PC-3 (cell line): ENCODE measurements at regions not wholly inside any gene's neighbourhood (a gene's known extent, or its start where the extent isn't known, plus 50 kb on each side); places are given as distances from the start of the nearest gene placed in this dataset.

Experiments
- ATAC-seq: fragments of 200-7000 bp; cut with Tn5 transposase; 2 replicates; pipeline ENCODE4 v1.9.1; 2020; ENCODE audit warnings: mild to moderate bottlenecking, moderate library complexity
- BruUV-seq: library from RNA; stranded (reverse); fragments of 400-500 nt; replicated peaks from 2 replicates; lab custom pipeline; 2021; lab: Mats Ljungman, UMichigan
- CTCF ChIA-PET: fragments of 300-600 bp; sonication (Branson Sonifier 250); formaldehyde crosslinking; loops from one replicate; lab custom pipeline; 2022; ENCODE audit warnings: antibody characterized with exemption; lab: Charles Lee
- POLR2A ChIA-PET: fragments of 300-600 bp; sonication (Branson Sonifier 250); formaldehyde crosslinking; loops from one replicate; lab custom pipeline; 2022; ENCODE audit warnings: antibody characterized with exemption; ENCODE audit not compliant: unreplicated experiment; lab: Charles Lee
- DNase-seq: peaks from one replicate; pipeline ENCODE4 v3.0.0-alpha.2; 2015
- H2AFZ ChIP-seq: fragments of 300-600 bp; sonication (generic); 2 replicates; pipeline ENCODE4 v1.6.0; 2016; ENCODE audit warnings: antibody characterized with exemption, low read length
- H3F3A ChIP-seq: fragments of 300-600 bp; sonication (generic); one replicate; pipeline ENCODE4 v1.6.0; 2017; ENCODE audit warnings: antibody characterized with exemption, low read length, control low read depth, mild to moderate bottlenecking; ENCODE audit not compliant: unreplicated experiment
- H3K27ac ChIP-seq: fragments of 300-600 bp; sonication (generic); 2 replicates; pipeline ENCODE4 v1.5.1; 2016; ENCODE audit warnings: mild to moderate bottlenecking, low read length
- H3K27me3 ChIP-seq: fragments of 300-600 bp; sonication (generic); 2 replicates; pipeline ENCODE4 v1.6.1; 2016; ENCODE audit warnings: low read length, mixed read lengths
- H3K36me3 ChIP-seq: fragments of 300-600 bp; sonication (generic); 2 replicates; pipeline ENCODE4 v1.6.1; 2016; ENCODE audit warnings: low read depth, mixed run types, low read length, mixed read lengths
- H3K4me1 ChIP-seq: fragments of 300-600 bp; sonication (generic); 2 replicates; pipeline ENCODE4 v1.5.1; 2016; ENCODE audit warnings: low read length; ENCODE audit not compliant: insufficient read depth
- H3K4me2 ChIP-seq: fragments of 300-600 bp; sonication (generic); 2 replicates; pipeline ENCODE4 v1.6.0; 2016; ENCODE audit warnings: low read length
- H3K4me3 ChIP-seq: fragments of 300-600 bp; sonication (generic); 2 replicates; pipeline ENCODE4 v1.5.1; 2016; ENCODE audit warnings: mild to moderate bottlenecking, low read length, mixed read lengths
- H3K79me2 ChIP-seq: fragments of 300-600 bp; sonication (generic); 2 replicates; pipeline ENCODE4 v1.6.1; 2017; ENCODE audit warnings: low read length, mixed read lengths
- H3K9ac ChIP-seq: fragments of 300-600 bp; sonication (generic); 2 replicates; pipeline ENCODE4 v1.6.0; 2016; ENCODE audit warnings: mild to moderate bottlenecking, low read length
- H3K9me2 ChIP-seq: fragments of 300-600 bp; sonication (generic); replicated peaks from 2 replicates; pipeline ENCODE4 v1.6.1; 2016; ENCODE audit warnings: mixed run types, low read length, mixed read lengths
- H3K9me3 ChIP-seq: fragments of 300-600 bp; sonication (generic); 2 replicates; pipeline ENCODE4 v1.6.1; 2016; ENCODE audit warnings: low read length, mixed read lengths
- H4K20me1 ChIP-seq: fragments of 300-600 bp; sonication (generic); 2 replicates; pipeline ENCODE4 v1.6.1; 2016; ENCODE audit warnings: low read length, mixed read lengths
- EZH2 ChIP-seq: fragments of 300-600 bp; sonication (generic); IDR thresholded peaks from one replicate; pipeline ENCODE4 v1.6.1; 2017; ENCODE audit warnings: antibody characterized with exemption, mild to moderate bottlenecking, low read length; ENCODE audit not compliant: unreplicated experiment
- EZH2phosphoT487 ChIP-seq: fragments of 300-600 bp; sonication (generic); IDR thresholded peaks from 2 replicates; pipeline ENCODE4 v1.6.1; 2018; ENCODE audit warnings: mild to moderate bottlenecking, antibody characterized with exemption, low read length, borderline replicate concordance
- intact Hi-C: fragments of 100-400 bp; cut with micrococcal nuclease; formaldehyde crosslinking; loops from 2 replicates; pipeline ENCODE4 v1.9.0; 2023
- TF ChIP-seq, protein P1 (sequence below): fragments of 300-600 bp; sonication (generic); conservative IDR thresholded peaks from 2 replicates; pipeline ENCODE4 v1.5.1; 2017; ENCODE audit warnings: antibody characterized with exemption, low read depth, mild to moderate bottlenecking, low read length

- POLR2A ChIA-PET: no interaction called here
- no peaks in the 10 kb centered on the region for H3F3A ChIP-seq
- CTCF ChIA-PET: interaction anchor here (0.6 kb wide), 1 partner anchor 36 kb away, joined by 4 read pairs; no protein-coding TSS in a partner anchor
- H3K36me3 ChIP-seq: no peaks in the 10 kb centered on the region
- no peak overlapping the region for H2AFZ ChIP-seq
- no peaks in the 10 kb centered on the region for H3K79me2 ChIP-seq
- TF ChIP-seq, protein P1, sequence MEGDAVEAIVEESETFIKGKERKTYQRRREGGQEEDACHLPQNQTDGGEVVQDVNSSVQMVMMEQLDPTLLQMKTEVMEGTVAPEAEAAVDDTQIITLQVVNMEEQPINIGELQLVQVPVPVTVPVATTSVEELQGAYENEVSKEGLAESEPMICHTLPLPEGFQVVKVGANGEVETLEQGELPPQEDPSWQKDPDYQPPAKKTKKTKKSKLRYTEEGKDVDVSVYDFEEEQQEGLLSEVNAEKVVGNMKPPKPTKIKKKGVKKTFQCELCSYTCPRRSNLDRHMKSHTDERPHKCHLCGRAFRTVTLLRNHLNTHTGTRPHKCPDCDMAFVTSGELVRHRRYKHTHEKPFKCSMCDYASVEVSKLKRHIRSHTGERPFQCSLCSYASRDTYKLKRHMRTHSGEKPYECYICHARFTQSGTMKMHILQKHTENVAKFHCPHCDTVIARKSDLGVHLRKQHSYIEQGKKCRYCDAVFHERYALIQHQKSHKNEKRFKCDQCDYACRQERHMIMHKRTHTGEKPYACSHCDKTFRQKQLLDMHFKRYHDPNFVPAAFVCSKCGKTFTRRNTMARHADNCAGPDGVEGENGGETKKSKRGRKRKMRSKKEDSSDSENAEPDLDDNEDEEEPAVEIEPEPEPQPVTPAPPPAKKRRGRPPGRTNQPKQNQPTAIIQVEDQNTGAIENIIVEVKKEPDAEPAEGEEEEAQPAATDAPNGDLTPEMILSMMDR: no peak
- TF ChIP-seq EZH2: no peak
- no peak for TF ChIP-seq EZH2phosphoT487
- no peaks in the 10 kb centered on the region for H3K9me2 ChIP-seq
- H3K4me3 ChIP-seq: no peak overlapping the region
- H3K27me3 ChIP-seq: no peaks in the 10 kb centered on the region
- intact Hi-C loops: no loop called here
- DNase-seq (no peak), ATAC-seq (no peak; the same call in 1 of the 2 replicates)
- no TSS peak for BruUV-seq
- no peaks in the 10 kb centered on the region for H3K4me1 ChIP-seq
- H3K9ac ChIP-seq: no peak overlapping the region
- H4K20me1 ChIP-seq: no peaks in the 10 kb centered on the region
- H3K9me3 ChIP-seq: no peaks in the 10 kb centered on the region
- H3K27ac ChIP-seq: no peak overlapping the region
- no peak overlapping the region for H3K4me2 ChIP-seq
These were observed 272.8 kb upstream of the KCNJ16 start for GRCh38 chr17:69802045-69802740.

DNA sequence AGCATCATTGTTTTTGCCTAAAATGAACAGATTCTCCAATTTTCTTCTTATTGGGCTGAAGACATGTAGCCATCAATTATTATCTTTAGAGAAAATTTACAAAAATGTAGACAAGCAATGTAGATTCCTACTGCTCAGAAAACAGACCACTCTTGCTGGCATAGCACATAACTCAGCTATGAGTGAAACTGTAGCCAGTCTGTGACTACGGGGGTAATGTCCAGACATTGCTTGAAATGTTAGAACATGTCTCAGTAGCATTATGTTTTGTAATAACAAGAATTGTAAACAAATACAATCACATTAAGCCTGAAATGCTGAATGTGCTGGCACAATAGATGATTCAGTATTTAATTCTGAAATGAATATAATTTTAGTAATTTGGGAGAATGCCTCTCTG lies 265.7 kb upstream of the KCNJ16 start:
- no peak overlapping the region for H3K4me3 ChIP-seq
- no peaks in the 10 kb centered on the region for H3K9me3 ChIP-seq
- no peaks in the 10 kb centered on the region for H3F3A ChIP-seq
- BruUV-seq: no TSS peak
- CTCF ChIA-PET: interaction anchor here (0.7 kb wide), 1 partner anchor 117 kb away, joined by 4 read pairs; no protein-coding TSS in a partner anchor
- H2AFZ ChIP-seq: no peak overlapping the region
- H3K4me1 ChIP-seq: peaks cover 36% of the 10 kb centered on the region
- no peaks in the 10 kb centered on the region for H4K20me1 ChIP-seq
- no peaks in the 10 kb centered on the region for H3K36me3 ChIP-seq
- intact Hi-C loops: no loop called here
- no peak for DNase-seq
- H3K9me2 ChIP-seq: 0 out of 2 replicates have a peak, but pooled peaks cover 2% of the 10 kb centered on the region
- POLR2A ChIA-PET: no interaction called here
- H3K9ac ChIP-seq: no peak overlapping the region
- TF ChIP-seq EZH2phosphoT487 (no peak), EZH2 (no peak)
- TF ChIP-seq, protein P1: no peak
- H3K79me2 ChIP-seq: no peaks in the 10 kb centered on the region
- no peak overlapping the region for H3K27ac ChIP-seq
- ATAC-seq: no peak
- H3K4me2 ChIP-seq: no peak overlapping the region
- H3K27me3 ChIP-seq: no peaks in the 10 kb centered on the region

GRCh38 chr17:69810326-69810965 lies 264.6 kb upstream of the KCNJ16 start:
- Histone ChIP-seq H3K9me3 (no peaks in the 10 kb centered on the region), H3K4me2 (no peak overlapping the region), H3K4me1 (peaks cover 36% of the 10 kb centered on the region), H2AFZ (no peak overlapping the region), H3K27ac (no peak overlapping the region), H3K27me3 (no peaks in the 10 kb centered on the region), H3K9ac (no peak overlapping the region), H3K4me3 (no peak overlapping the region), H3K36me3 (no peaks in the 10 kb centered on the region), H3K79me2 (no peaks in the 10 kb centered on the region), H3K9me2 (0 out of 2 replicates have a peak, but pooled peaks cover 2% of the 10 kb centered on the region), H4K20me1 (no peaks in the 10 kb centered on the region), H3F3A (no peaks in the 10 kb centered on the region)
- CTCF ChIA-PET: no interaction called here
- POLR2A ChIA-PET: no interaction called here
- intact Hi-C loops: loop anchor here (5.0 to 10.0 kb wide), 2 partner anchors 156 to 332 kb away; no protein-coding TSS in a partner anchor
- ATAC-seq: peak; percentile 40; the same call in 1 of the 2 replicates
- TF ChIP-seq EZH2phosphoT487 (no peak), EZH2 (no peak)
- TF ChIP-seq, protein P1: no peak
- BruUV-seq: no TSS peak
- DNase-seq: peak; percentile 66
